Activated effector memory CD4-positive, alpha-beta T cell treated with anti-CD3 and anti-CD28 coated beads, Interleukin-2, amount 50 U/mL, for 16 hours (primary cell): ENCODE measurements at regions not wholly inside any gene's neighbourhood (a gene's known extent, or its start where the extent isn't known, plus 50 kb on each side); places are given as distances from the start of the nearest gene placed in this dataset.
"Not testable (repeated sequence)": the region's sequence is repeated elsewhere in the genome, so short reads cannot be mapped to it uniquely, and the experiment has no call there.

Experiments
- DNase-seq: peaks from one replicate; pipeline ENCODE4 v3.0.0-alpha.2; 2020

GRCh38 chr5:124538931-124539330 is 207.5 kb downstream of the ZNF608 start:
- no peak for DNase-seq

- no peak for DNase-seq
Observed at GRCh38 chr5:124538191-124538590, 208.2 kb downstream of the ZNF608 start.

GRCh38 chr5:124537522-124537921 is 208.9 kb downstream of the ZNF608 start:
- DNase-seq = no peak

- no peak for DNase-seq
Observed at GRCh38 chr5:124537107-124537506, 209.3 kb downstream of the ZNF608 start.

GRCh38 chr5:124536333-124536732 is 210.1 kb downstream of the ZNF608 start:
- DNase-seq = no peak

GRCh38 chr5:124530916-124531315 is 215.5 kb downstream of the ZNF608 start:
- DNase-seq = no peak

- no peak for DNase-seq
Observed at GRCh38 chr5:124528838-124529237, 217.6 kb downstream of the ZNF608 start.

- DNase-seq = no peak
Observed at GRCh38 chr5:124527220-124527991, 219.0 kb downstream of the ZNF608 start.

- not testable (repeated sequence) for DNase-seq
Observed at GRCh38 chr5:124526079-124526478, 220.4 kb downstream of the ZNF608 start.

GRCh38 chr5:124524552-124525232 is 221.7 kb downstream of the ZNF608 start:
- no peak for DNase-seq

GRCh38 chr5:124523897-124524296 is 222.5 kb downstream of the ZNF608 start:
- DNase-seq = no peak

- DNase-seq = no peak
Observed at GRCh38 chr5:124522992-124523391, 223.4 kb downstream of the ZNF608 start.

- no peak for DNase-seq
Observed at GRCh38 chr5:124521461-124522230, 224.8 kb downstream of the ZNF608 start.

- no peak for DNase-seq
Observed at GRCh38 chr5:124519396-124519795, 227.0 kb downstream of the ZNF608 start.

GRCh38 chr5:124516567-124516966 is 229.9 kb downstream of the ZNF608 start:
- DNase-seq = no peak

GRCh38 chr5:124515497-124516245 is 230.8 kb downstream of the ZNF608 start:
- DNase-seq = no peak

- no peak for DNase-seq
Observed at GRCh38 chr5:124514956-124515355, 231.5 kb downstream of the ZNF608 start.

- DNase-seq = no peak
Observed at GRCh38 chr5:124512952-124513632, 233.3 kb downstream of the ZNF608 start.

- DNase-seq = no peak
Observed at GRCh38 chr5:124512236-124512635, 234.2 kb downstream of the ZNF608 start.

- DNase-seq = no peak
Observed at GRCh38 chr5:124511791-124512190, 234.6 kb downstream of the ZNF608 start.

GRCh38 chr5:124507688-124508087 is 238.8 kb downstream of the ZNF608 start:
- DNase-seq = no peak
